CD14-positive monocyte (primary cell): ENCODE measurements at regions not wholly inside any gene's neighbourhood (a gene's known extent, or its start where the extent isn't known, plus 50 kb on each side); places are given as distances from the start of the nearest gene placed in this dataset.

Source experiments
- DNase-seq, 3 donors: peaks; one replicate each; pipeline ENCODE4 v3.0.0-alpha.2; 2011 to 2022
- H2AFZ ChIP-seq: 2 replicates; pipeline ENCODE4 v1.6.0; 2012; ENCODE audit warnings: mild to moderate bottlenecking, low read depth, low read length, inconsistent platforms; ENCODE audit not compliant: insufficient read depth, poor library complexity, severe bottlenecking
- H3K27ac ChIP-seq, 2 donors: 1 replicate in 1 of 2; 2 replicates in 1 of 2; pipeline ENCODE4 v1.5.1; 2012 to 2013; ENCODE audit warnings: low read length in 2 of 2, control low read depth in 1 of 2, inconsistent platforms in 1 of 2, low read depth in 1 of 2, mild to moderate bottlenecking in 1 of 2
- H3K27me3 ChIP-seq, 2 donors: one replicate each; pipeline versions ENCODE4 v1.6.0 to v1.6.1; 2011 to 2013; ENCODE audit warnings: low read length in 2 of 2; ENCODE audit not compliant: control insufficient read depth in 2 of 2, insufficient read depth in 2 of 2
- H3K36me3 ChIP-seq, 2 donors: replicated peaks in 1 of 2; 1 replicate in 1 of 2; 2 replicates in 1 of 2; pipeline versions ENCODE4 v1.5.1 to v1.6.1; 2012 to 2013; ENCODE audit warnings: low read length in 2 of 2, control low read depth in 1 of 2, inconsistent platforms in 1 of 2, mild to moderate bottlenecking in 1 of 2; ENCODE audit not compliant: insufficient read depth in 2 of 2, control insufficient read depth in 1 of 2
- H3K4me1 ChIP-seq, 2 donors: 1 replicate in 1 of 2; 2 replicates in 1 of 2; pipeline versions ENCODE4 v1.5.1 to v1.6.1; 2012 to 2013; ENCODE audit warnings: low read length in 2 of 2, control low read depth in 1 of 2, inconsistent platforms in 1 of 2, mild to moderate bottlenecking in 1 of 2, moderate library complexity in 1 of 2; ENCODE audit not compliant: insufficient read depth in 2 of 2, control insufficient read depth in 1 of 2
- H3K4me2 ChIP-seq: replicated peaks from 2 replicates; pipeline ENCODE3; 2012; ENCODE audit warnings: low read length, moderate library complexity, mild to moderate bottlenecking; ENCODE audit not compliant: poor library complexity, severe bottlenecking; ENCODE audit errors: extremely low read depth
- H3K4me3 ChIP-seq, 3 experiments: fragments of 200-600 bp in 1 of 3; sonication (generic) in 1 of 3; replicated peaks in 1 of 3; 1 replicate in 2 of 3; 2 replicates in 1 of 3; pipeline ENCODE4 v1.5.1; 2011 to 2013; ENCODE audit warnings: low read length in 3 of 3, mild to moderate bottlenecking in 3 of 3, control low read depth in 2 of 3, low read depth in 2 of 3, inconsistent platforms in 1 of 3, moderate library complexity in 1 of 3
- H3K79me2 ChIP-seq: 2 replicates; pipeline ENCODE4 v1.6.0; 2012; ENCODE audit warnings: mild to moderate bottlenecking, control low read depth, inconsistent platforms, low read length, moderate library complexity; ENCODE audit not compliant: insufficient read depth
- H3K9ac ChIP-seq: 2 replicates; pipeline ENCODE4 v1.6.0; 2017; ENCODE audit warnings: low read length, mild to moderate bottlenecking; ENCODE audit not compliant: insufficient read depth, poor library complexity, severe bottlenecking
- H3K9me3 ChIP-seq, 2 donors: replicated peaks in 1 of 2; 1 replicate in 1 of 2; 2 replicates in 1 of 2; pipeline versions ENCODE4 v1.5.1 to v1.6.1; 2012 to 2013; ENCODE audit warnings: low read length in 2 of 2, control low read depth in 1 of 2; ENCODE audit not compliant: control insufficient read depth in 1 of 2, insufficient read depth in 1 of 2
- H4K20me1 ChIP-seq: 2 replicates; pipeline ENCODE4 v1.6.0; 2012; ENCODE audit warnings: mild to moderate bottlenecking, low read length, control low read depth, moderate library complexity; ENCODE audit not compliant: insufficient read depth
- H3K27ac Mint-ChIP-seq, 7 donors: one replicate each; pipeline ENCODE4 v1.8.0; 2020; ENCODE audit warnings: mild to moderate bottlenecking in 7 of 7, mixed read lengths in 7 of 7, moderate library complexity in 6 of 7, inconsistent platforms in 2 of 7
- H3K27me3 Mint-ChIP-seq, 3 donors: one replicate each; pipeline ENCODE4 v1.8.0; 2021 to 2022; ENCODE audit warnings: low read depth in 3 of 3, mild to moderate bottlenecking in 3 of 3, mixed read lengths in 3 of 3, moderate library complexity in 3 of 3, inconsistent platforms in 1 of 3
- H3K36me3 Mint-ChIP-seq, 2 donors: one replicate each; pipeline ENCODE4 v1.8.0; 2020; ENCODE audit warnings: mixed read lengths in 2 of 2, inconsistent platforms in 1 of 2, mild to moderate bottlenecking in 1 of 2
- H3K4me1 Mint-ChIP-seq: one replicate; pipeline ENCODE4 v1.8.0; 2020; ENCODE audit warnings: mild to moderate bottlenecking, mixed read lengths
- H3K4me3 Mint-ChIP-seq, 2 donors: one replicate each; pipeline ENCODE4 v1.8.0; 2020; ENCODE audit warnings: mild to moderate bottlenecking in 2 of 2, mixed read lengths in 2 of 2, moderate library complexity in 1 of 2
- H3K9me3 Mint-ChIP-seq, 7 donors: one replicate each; pipeline ENCODE4 v1.8.0; 2020 to 2022; ENCODE audit warnings: mixed read lengths in 7 of 7, mild to moderate bottlenecking in 6 of 7, moderate library complexity in 6 of 7, inconsistent platforms in 2 of 7
- WGBS: methylation state at CpG from one replicate; pipeline ENCODE4 v1.1.5; 2013; ENCODE audit warnings: missing lambda C conversion rate; ENCODE audit not compliant: insufficient coverage; 5-methylcytosine and 5-hydroxymethylcytosine counted together
- intact Hi-C, 2 donors: fragments of 100-400 bp; cut with micrococcal nuclease; formaldehyde crosslinking; loops; one replicate each; pipeline versions ENCODE4 v1.15.0 to v1.15.1; 2023
- TF ChIP-seq, protein P1 (sequence below): fragments of 200-600 bp; IDR thresholded peaks from one replicate; pipeline ENCODE4 v1.8.0; 2022; ENCODE audit warnings: antibody characterized with exemption, mild to moderate bottlenecking

DNA sequence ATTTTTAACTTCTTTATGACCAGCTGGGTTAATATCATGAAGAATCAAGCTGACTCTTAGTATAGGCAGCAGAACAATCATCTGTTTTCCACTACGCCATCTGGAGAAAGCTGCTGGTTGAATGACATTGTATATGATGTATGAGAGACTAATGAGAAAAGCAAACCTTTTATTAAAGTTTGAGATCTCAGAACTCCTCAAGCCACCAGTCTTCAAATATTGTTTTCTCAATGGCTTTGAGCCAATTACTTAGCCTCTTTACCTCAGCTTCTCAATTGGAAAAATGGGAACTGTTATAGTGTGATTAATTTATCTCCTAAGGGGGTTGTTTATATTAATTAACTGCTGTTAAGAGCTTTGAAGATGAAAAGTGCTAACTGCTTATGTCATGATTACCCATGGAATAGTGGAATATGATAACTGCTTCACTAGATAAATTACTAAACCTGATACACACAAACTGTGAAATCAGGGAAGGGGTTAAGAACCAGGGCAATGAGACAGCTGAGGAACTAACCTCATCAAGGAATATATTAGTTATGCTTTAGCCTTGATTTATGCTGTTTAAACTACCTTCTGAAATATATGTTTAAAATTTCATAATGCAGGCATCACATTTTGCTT is 330.1 kb downstream of the SOX2 start:
- H3K4me2 ChIP-seq: no peak overlapping the region
- no CpG with 5 or more reads among the region's 1 CpG for WGBS
- H3K27ac ChIP-seq: no peak overlapping the region
- Mint-ChIP-seq H3K4me1 (no peaks in the 10 kb centered on the region), H3K9me3 (peaks cover 0 to 9% (median 2%) of the 10 kb centered on the region in 7 donors), H3K36me3 (no peaks in the 10 kb centered on the region), H3K27ac (no peak overlapping the region), H3K4me3 (no peak overlapping the region), H3K27me3 (no peaks in the 10 kb centered on the region)
- H2AFZ ChIP-seq: no peak overlapping the region
- no peak overlapping the region for H3K9ac ChIP-seq
- no peaks in the 10 kb centered on the region for H3K36me3 ChIP-seq
- H3K9me3 ChIP-seq: no peaks in the 10 kb centered on the region
- no peak for DNase-seq
- intact Hi-C loops: no loop called here
- no peaks in the 10 kb centered on the region for H4K20me1 ChIP-seq
- H3K4me1 ChIP-seq: no peaks in the 10 kb centered on the region
- no peaks in the 10 kb centered on the region for H3K79me2 ChIP-seq
- H3K4me3 ChIP-seq: no peak overlapping the region
- TF ChIP-seq, protein P1, sequence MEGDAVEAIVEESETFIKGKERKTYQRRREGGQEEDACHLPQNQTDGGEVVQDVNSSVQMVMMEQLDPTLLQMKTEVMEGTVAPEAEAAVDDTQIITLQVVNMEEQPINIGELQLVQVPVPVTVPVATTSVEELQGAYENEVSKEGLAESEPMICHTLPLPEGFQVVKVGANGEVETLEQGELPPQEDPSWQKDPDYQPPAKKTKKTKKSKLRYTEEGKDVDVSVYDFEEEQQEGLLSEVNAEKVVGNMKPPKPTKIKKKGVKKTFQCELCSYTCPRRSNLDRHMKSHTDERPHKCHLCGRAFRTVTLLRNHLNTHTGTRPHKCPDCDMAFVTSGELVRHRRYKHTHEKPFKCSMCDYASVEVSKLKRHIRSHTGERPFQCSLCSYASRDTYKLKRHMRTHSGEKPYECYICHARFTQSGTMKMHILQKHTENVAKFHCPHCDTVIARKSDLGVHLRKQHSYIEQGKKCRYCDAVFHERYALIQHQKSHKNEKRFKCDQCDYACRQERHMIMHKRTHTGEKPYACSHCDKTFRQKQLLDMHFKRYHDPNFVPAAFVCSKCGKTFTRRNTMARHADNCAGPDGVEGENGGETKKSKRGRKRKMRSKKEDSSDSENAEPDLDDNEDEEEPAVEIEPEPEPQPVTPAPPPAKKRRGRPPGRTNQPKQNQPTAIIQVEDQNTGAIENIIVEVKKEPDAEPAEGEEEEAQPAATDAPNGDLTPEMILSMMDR: no peak
- no peaks in the 10 kb centered on the region for H3K27me3 ChIP-seq

DNA sequence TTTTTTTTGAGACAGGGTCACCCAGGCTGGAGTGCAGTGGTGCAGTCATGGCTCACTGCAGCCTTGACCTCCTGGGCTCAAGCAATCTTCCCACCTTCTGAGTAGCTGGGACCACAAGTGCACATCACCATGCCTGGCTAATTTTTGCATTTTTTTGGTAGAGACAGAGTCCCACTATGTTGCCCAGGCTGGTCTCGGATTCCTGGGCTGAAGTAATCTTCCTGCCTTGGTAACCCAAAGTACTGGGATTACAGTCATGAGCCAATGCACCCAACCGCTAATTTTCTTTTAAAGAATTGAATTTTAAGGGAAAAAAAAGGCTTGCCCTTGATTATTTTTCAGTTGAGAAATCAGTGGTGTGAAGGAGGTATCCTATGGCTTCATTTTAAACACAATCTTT is 334.0 kb downstream of the SOX2 start:
- Mint-ChIP-seq H3K9me3 (peaks cover 1 to 11% (median 5%) of the 10 kb centered on the region in 7 donors), H3K27me3 (peaks cover 0 to 2% (median 1%) of the 10 kb centered on the region in 3 donors), H3K4me1 (no peaks in the 10 kb centered on the region), H3K36me3 (no peaks in the 10 kb centered on the region), H3K4me3 (no peak overlapping the region), H3K27ac (no peak overlapping the region)
- peaks cover 0 to 4% of the 10 kb centered on the region in 2 donors for H3K9me3 ChIP-seq
- TF ChIP-seq, protein P1: no peak
- no peaks in the 10 kb centered on the region for H4K20me1 ChIP-seq
- H3K27ac ChIP-seq: no peak overlapping the region
- no peak overlapping the region for H3K4me3 ChIP-seq
- no peaks in the 10 kb centered on the region for H3K4me1 ChIP-seq
- H3K36me3 ChIP-seq: no peaks in the 10 kb centered on the region
- H3K4me2 ChIP-seq: no peak overlapping the region
- no peak for DNase-seq
- H2AFZ ChIP-seq: no peak overlapping the region
- 73% methylated on average over 1 of the region's 2 CpGs for WGBS
- H3K27me3 ChIP-seq: no peaks in the 10 kb centered on the region
- intact Hi-C loops: no loop called here
- no peaks in the 10 kb centered on the region for H3K79me2 ChIP-seq
- no peak overlapping the region for H3K9ac ChIP-seq
